ENCODE measurements at regions not wholly inside any gene's neighbourhood (a gene's known extent, or its start where the extent isn't known, plus 50 kb on each side); places are given as distances from the start of the nearest gene placed in this dataset.

GRCh38 chr5:152593388-152593787 lies 188.3 kb upstream of the NMUR2 start:
- TF ChIP-seq CTCF (IDR thresholded peaks at IDR 0.05): no peak
- TF ChIP-seq POLR2A (IDR thresholded peaks at IDR 0.05): no peak

Measured in sigmoid colon (tissue), 3 donors.